HG03571 (cell line): ENCODE measurements at regions not wholly inside any gene's neighbourhood (a gene's known extent, or its start where the extent isn't known, plus 50 kb on each side); places are given as distances from the start of the nearest gene placed in this dataset.

Source experiments
- ATAC-seq: cut with Tn5 transposase; IDR thresholded peaks from one replicate; pipeline ENCODE4 v1.9.1; 2021; ENCODE audit not compliant: unreplicated experiment

DNA sequence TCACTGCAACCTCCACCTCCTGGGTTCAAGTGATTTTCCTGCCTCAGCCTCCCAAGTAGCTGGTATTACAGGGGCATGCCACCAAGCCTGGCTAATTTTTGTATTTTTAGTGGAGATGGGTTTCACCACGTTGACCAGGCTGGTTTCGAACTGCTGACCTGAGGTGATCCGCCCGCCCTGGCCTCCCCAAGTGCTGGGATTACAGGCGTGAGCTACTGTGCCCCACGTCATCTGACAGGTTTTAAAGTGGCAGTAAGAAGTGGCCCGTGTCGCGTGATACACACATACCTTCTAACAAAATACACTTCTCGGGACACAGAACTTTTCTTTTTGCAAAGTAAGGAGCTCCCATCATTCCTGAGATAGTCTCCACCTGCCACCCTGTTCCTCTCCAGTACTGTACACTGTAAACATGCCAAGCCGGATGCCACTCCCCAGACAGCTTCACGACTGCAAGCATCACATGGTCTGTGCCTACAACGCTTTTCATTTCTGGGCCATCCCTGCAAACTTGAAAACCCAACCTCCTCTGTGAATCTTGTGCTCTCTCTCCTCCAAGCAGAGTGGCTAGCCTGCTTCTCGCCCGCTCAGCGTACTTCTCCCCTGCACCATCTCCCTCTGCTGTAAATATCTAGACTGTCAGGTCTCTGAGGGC is 256.3 kb upstream of the KLF14 start:
- ATAC-seq = no peak

GRCh38 chr7:130993671-130994365 is 259.8 kb upstream of the KLF14 start:
- ATAC-seq = peak; percentile 56

- ATAC-seq = no peak
Measured at GRCh38 chr7:130994378-130995115, 260.5 kb upstream of the KLF14 start.

- no peak for ATAC-seq
Measured at GRCh38 chr7:130995252-130996081, 261.5 kb upstream of the KLF14 start.

DNA sequence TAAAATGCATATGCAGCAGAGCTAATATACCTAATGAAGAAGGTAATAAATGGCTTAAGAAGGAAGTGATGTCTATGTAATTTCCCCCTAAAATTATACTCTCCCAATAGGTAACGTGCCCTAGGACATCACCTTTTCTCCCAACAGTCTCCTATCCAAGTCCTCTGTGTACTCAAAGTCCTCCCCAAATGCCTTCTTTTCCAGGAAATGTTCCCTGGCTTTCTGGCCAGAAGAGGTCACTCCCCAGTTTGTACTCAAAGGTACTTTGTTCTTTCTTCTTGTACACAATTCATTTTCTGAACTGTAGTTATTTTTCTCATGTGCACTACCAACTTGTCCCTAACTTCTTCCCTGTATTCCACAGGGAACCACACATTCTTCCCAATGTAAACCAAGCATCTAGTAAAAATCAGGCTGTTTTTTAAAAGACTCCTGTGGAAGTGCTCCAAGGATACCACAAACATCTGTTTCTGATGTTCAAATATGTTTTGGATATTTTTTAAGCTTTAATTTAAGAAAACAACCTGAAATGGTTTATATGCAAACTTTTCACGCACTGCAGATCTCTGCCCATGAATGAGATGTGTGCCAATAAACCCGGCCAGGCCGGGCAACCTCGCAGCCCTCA is 262.3 kb upstream of the KLF14 start:
- ATAC-seq = no peak

- ATAC-seq = no peak
Measured at GRCh38 chr7:130996833-130997231, 262.8 kb upstream of the KLF14 start.

DNA sequence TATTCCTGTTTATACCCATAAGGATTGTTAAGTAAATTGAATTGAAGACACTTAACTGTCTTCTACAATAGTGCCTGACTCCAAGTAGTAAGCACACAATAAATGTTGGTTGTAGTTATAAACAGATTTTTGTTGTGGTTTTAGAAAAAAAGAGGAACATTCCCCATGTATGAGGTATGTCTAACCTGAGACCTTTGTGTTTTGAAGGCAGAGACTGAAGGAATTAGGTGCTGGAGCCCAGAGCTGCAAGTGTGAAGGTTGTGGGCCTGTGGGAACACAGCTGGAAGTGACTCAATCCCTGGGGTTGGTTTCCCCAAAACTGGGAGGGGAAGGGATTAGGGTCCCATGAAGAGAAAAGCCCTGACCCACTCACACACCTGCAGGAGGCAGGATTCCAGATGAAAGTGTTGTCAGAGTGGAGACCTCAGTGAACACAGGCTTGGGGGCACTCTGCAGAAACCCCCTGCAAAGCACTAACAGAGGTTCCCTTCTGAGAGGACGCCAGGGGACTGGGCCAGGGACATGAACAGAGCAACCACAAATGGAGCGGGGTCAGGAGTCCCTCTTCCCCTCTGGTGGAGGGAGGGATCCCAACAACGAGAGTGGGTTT is 265.1 kb upstream of the KLF14 start:
- no peak for ATAC-seq

GRCh38 chr7:130999926-131000325 is 265.9 kb upstream of the KLF14 start:
- no peak for ATAC-seq

- no peak for ATAC-seq
Measured at GRCh38 chr7:131000389-131000788, 266.4 kb upstream of the KLF14 start.

DNA sequence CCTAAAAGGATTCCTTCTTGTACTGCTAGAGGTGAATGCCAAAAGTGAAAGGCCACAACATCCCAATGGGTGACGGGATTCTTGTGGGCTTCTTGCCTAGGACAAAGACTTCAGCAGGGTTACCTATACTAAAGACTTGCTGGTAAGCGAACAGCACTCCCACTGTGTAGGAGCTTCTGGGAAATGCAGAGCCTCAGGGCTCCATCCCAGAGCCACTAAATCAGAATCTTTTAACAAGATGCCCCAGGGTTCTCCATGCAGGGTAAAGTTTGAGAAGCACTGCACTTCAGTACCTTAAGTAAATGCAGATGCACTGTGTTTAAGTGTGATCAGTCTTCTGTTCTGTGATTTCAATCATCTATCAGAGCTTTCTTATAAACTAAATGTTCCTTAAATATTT is 266.9 kb upstream of the KLF14 start:
- ATAC-seq = no peak

DNA sequence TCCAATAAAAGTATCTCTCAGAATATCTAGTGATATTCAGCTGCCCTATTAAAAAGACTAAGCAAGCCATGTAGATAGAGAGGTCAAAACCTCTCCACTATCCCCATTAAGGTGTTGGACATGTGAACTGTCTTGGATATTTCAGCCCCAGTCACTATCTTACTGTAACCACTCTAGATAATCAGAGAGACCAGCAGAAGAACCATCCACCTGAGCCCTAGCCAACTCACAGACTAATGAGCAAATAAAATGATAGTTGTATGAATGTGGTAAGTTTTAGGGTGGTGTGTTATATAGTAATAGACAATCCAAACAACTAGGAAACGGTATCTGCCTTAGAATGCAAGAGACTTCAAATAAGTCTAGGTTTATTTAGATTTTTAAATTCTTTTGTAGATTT is 268.6 kb upstream of the KLF14 start:
- no peak for ATAC-seq

DNA sequence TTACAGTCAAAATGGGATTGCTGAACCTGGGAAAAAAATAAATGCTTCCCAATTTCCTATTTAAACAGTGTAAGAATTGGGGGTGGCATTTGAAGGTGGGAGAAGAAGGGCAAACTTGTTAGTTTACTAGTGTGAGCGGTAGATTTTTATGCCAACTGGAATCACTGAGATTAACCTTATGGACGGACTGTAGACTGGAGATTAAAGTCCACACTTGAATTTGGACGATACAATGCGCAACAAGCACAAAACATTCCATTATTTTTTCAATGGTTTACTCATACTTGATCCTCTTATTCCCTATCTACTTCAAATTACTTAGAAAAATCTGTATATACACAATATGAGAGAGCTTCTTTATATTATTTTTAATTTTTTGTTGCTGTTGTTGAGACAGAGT is 269.6 kb upstream of the KLF14 start:
- ATAC-seq = no peak

GRCh38 chr7:131004371-131004770 is 270.4 kb upstream of the KLF14 start:
- no peak for ATAC-seq

GRCh38 chr7:131007439-131008330 is 273.7 kb upstream of the KLF14 start:
- peak; percentile 45 for ATAC-seq

DNA sequence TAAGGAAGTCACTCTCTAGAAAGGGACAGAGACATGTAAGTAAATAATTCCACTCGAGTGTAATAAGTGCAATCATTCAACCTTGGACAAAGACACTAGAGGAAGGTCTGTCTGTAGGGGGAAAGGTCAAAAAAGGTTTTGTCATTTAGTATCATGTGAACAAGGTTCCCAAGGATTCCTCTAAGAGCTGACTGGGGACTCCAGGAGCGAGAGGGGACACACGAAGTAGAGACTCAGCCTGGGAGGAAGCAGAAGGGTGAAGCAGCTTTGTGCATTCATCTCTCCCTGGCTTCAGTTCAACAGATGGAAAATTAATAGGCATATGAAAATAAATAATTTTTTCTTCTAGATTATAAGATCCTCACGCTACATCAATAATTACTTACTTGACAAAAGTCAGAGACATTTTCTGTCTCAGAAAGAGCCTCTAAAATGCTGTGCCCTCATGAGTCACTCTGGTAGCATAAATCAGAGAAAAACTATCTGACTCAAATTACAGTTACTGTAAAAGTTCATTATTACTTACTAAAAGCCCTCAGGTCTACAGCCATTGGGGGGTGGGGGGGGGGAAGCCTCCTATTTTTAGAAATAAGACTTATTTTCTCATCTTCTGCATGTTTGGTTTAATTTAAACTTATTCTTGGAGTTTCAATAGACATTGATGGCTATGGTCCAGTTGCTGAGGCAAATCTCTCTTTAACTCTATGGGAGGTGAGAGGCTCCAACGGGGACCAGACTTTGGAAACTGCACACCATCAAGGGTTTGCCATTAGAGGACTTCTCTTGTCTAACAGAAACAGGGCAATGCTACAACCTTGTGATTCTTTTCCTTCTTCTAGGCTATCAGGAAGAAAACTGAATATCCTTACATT is 275.1 kb upstream of the KLF14 start:
- no peak for ATAC-seq

DNA sequence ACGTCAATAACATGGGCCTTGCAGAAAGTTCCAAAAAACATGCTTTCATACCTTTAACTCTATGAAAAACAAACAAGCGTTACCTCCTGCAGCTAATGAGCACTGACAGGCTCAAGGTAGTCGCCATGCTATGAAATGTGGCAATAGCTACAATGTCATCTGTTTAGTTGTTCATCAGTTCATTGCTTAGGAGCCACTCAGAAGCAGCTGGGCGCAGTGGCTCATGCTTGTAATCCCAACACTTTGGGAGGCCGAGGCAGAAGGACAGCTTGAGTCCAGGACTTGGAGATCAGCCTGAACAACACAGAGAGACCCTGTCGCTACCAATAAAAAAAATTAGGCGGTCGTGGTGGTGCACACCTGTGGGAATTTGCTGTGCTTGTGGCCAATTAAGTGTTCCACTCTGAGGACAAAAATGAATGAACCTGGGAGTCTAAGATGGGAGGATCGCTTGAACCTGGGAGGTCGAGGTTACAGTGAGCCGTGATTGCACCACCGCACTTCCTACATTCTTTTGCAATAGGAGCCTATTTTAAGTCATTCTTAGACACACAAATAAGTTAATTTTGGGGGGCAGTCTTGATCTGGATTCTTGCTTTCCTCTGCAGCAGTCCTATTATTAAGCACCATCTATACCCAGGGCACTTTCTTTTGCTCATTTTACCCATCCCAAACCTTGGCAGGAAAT is 276.2 kb upstream of the KLF14 start:
- no peak for ATAC-seq

- ATAC-seq = no peak
Measured at GRCh38 chr7:131010717-131011431, 276.9 kb upstream of the KLF14 start.
